NCI-H1694 (cell line): ENCODE measurements at regions not wholly inside any gene's neighbourhood (a gene's known extent, or its start where the extent isn't known, plus 50 kb on each side); places are given as distances from the start of the nearest gene placed in this dataset.

ENCODE experiments used
- DNase-seq: peaks from one replicate; lab custom pipeline; 2025; lab: John Stamatoyannopoulos, UW

GRCh38 chr6:90877616-90878015, 290.7 kb upstream of the MAP3K7 start:
- no peak for DNase-seq

- DNase-seq: no peak
Observed at GRCh38 chr6:90874931-90875330, 288.1 kb upstream of the MAP3K7 start.

GRCh38 chr6:90872981-90873380, 286.1 kb upstream of the MAP3K7 start:
- no peak for DNase-seq

- DNase-seq: no peak
Observed at GRCh38 chr6:90870561-90870960, 283.7 kb upstream of the MAP3K7 start.

GRCh38 chr6:90868656-90869055, 281.8 kb upstream of the MAP3K7 start:
- no peak for DNase-seq

GRCh38 chr6:90868256-90868655, 281.4 kb upstream of the MAP3K7 start:
- DNase-seq: no peak

GRCh38 chr6:90865513-90865912, 278.6 kb upstream of the MAP3K7 start:
- no peak for DNase-seq

- no peak for DNase-seq
Observed at GRCh38 chr6:90863043-90863442, 276.2 kb upstream of the MAP3K7 start.

GRCh38 chr6:90860822-90861601, 274.1 kb upstream of the MAP3K7 start:
- no peak for DNase-seq

GRCh38 chr6:90859612-90860011, 272.7 kb upstream of the MAP3K7 start:
- no peak for DNase-seq

GRCh38 chr6:90859056-90859455, 272.2 kb upstream of the MAP3K7 start:
- no peak for DNase-seq

GRCh38 chr6:90849686-90850085, 262.8 kb upstream of the MAP3K7 start:
- no peak for DNase-seq

GRCh38 chr6:90846824-90847223, 260.0 kb upstream of the MAP3K7 start:
- DNase-seq: no peak

- DNase-seq: no peak
Observed at GRCh38 chr6:90835596-90836212, 248.8 kb upstream of the MAP3K7 start.

GRCh38 chr6:90829311-90829710, 242.4 kb upstream of the MAP3K7 start:
- DNase-seq: no peak

GRCh38 chr6:90820436-90820835, 233.6 kb upstream of the MAP3K7 start:
- DNase-seq: no peak

- DNase-seq: no peak
Observed at GRCh38 chr6:90819483-90819882, 232.6 kb upstream of the MAP3K7 start.

GRCh38 chr6:90818163-90818562, 231.3 kb upstream of the MAP3K7 start:
- DNase-seq: no peak

- no peak for DNase-seq
Observed at GRCh38 chr6:90816764-90817163, 229.9 kb upstream of the MAP3K7 start.

- no peak for DNase-seq
Observed at GRCh38 chr6:90811596-90812226, 224.8 kb upstream of the MAP3K7 start.

GRCh38 chr6:90809035-90809434, 222.2 kb upstream of the MAP3K7 start:
- no peak for DNase-seq

GRCh38 chr6:90807791-90808701, 221.2 kb upstream of the MAP3K7 start:
- no peak for DNase-seq
